HuH-7.5 (cell line): ENCODE measurements at regions not wholly inside any gene's neighbourhood (a gene's known extent, or its start where the extent isn't known, plus 50 kb on each side); places are given as distances from the start of the nearest gene placed in this dataset.

Experiments used
- DNase-seq: peaks from one replicate; pipeline ENCODE4 v3.0.0; 2011; ENCODE audit warnings: low spot score

DNA sequence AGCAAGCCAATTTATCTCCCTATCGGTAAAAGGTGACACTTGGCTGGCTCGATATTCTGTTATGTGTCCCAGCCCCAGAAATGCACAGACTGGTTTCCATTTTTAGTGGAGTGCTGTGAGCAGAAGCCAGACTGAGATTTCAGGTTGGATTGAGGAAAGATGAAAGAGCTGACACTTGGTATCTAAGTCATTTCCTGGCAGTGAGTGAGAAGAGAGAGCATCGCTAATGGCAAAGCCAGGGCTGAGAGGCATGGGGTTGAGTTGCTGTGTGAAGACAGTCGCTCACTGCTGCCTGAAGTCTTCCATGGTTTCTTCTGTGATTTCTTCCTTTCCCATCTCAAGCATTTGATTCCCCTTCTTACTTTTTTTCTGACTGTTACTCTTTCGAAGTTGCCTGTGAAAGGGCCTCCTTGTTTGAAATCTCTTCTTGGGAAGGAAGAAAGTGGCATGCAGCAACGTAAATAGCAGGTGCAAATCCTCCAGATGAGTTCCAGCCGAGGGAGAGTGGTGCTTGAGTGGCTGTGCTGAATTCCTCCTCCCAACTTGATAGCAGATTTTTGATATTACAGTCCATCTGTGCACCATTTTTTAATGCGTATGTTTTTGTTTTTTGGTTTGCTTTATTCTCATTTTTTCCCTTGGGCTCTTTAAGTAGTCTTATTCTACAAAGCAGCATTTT is 109.2 kb upstream of the LIMCH1 start:
- no peak for DNase-seq

DNA sequence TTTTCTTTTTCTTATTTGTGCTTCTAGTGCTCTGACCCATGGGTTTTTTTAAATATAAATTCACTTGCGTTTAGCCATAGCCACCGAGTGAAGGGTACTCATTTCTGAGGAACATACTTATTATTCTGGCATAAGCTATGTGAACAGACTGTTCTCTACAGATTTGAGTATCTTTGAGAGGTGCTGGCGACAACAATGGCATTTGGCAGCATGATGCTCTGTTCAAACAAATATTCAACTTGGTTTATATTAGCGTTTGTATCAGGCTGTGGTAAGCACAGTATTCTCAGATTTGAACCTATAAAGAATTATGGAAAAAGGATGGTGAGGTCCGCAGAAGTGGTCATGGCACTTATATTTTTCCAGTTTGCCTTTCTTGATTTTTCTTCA is 108.7 kb upstream of the LIMCH1 start:
- no peak for DNase-seq

DNA sequence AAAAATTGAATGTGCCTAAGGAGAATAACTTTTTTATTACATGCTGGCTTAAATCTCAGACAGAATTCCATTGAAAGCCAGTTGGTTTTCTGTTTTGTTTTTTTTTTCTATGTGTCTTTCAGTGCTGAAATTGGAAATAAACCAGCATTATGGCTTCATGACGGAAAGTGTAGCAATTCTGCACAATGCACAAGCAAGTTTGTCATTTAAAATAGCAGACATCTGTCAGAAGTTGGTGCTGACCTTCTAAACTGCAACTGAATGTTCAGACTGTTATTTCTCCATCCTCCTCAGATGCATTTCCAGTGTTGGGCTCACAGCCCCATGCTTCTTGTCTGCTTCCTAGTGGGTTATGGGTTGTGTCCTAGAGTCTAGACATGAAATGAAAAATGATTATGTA is 107.2 kb upstream of the LIMCH1 start:
- no peak for DNase-seq

DNA sequence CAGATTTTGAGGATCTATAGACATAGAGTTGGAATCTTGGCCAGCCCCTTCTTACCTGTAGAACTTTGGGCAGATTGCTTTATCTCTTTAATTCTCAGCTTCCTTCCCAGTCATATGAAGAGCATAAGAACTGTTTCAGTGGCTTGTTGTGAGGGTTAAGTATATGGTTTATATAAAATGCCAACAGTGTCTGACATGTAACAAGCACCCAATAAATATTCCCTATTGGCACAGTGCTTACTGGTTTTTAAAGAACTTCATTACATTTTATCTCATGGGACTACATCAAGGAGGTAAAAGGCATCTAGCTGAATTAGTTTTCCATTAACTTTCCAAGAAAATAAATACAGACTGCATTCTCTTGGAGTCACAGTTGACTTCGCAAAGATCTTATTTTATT is 106.7 kb upstream of the LIMCH1 start:
- DNase-seq = no peak

DNA sequence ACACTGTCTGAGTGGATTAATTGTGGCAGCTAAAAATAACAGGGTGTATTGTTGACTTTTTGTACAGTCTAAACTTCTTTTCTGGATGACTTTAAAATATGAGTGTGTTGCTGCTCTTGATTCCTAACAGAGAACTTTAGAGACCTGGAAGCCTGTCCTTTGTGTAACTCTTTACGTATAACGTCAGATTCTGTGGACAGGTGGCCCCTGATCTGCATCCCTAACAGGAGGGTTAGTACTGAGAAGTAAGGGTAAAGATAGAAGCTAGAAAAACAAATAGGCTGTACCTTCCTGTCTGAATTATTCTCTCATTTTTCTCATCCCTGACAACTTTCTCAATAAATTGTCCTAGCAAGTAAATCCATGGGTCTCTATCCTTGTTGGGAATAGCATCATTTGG is 105.7 kb upstream of the LIMCH1 start:
- DNase-seq = no peak

DNA sequence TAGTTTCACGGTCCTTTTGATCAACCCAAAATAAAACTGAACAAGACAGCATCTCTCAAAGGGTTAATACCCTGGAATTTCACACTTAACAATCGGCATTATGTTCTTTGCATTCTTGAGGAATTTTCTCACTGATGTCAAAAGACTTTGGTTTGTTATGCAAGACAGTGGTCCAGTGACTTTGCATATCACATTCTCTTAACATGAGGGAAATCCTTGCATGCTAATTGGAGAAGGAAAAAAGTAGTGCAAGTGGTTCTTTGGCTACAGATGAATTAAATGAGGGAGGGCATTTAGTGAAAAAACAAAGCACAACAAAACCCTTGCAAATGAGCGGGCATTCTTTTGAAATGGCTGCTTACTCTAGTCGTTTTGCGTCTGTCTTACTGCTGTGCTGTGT is 105.1 kb upstream of the LIMCH1 start:
- no peak for DNase-seq

DNA sequence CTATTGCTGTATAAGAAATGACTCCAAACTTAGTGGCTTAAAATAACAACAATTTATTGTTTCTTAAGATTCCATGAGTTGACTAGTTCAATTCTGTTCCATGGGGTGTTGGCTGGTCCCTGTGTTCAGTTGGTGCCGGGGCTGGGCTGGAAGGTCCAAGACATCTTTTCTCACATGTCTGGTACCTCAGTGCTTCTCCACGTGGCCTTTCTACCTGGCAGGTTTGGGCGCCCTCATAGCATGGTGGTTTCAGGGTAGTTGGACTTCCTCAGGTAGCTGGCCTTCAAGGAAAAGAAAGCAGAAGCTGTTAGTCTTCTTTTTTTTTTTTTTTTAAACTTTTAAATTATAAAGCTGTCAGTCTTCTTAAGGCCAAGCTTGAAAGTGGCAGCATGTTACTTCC is 104.6 kb upstream of the LIMCH1 start:
- no peak for DNase-seq

DNA sequence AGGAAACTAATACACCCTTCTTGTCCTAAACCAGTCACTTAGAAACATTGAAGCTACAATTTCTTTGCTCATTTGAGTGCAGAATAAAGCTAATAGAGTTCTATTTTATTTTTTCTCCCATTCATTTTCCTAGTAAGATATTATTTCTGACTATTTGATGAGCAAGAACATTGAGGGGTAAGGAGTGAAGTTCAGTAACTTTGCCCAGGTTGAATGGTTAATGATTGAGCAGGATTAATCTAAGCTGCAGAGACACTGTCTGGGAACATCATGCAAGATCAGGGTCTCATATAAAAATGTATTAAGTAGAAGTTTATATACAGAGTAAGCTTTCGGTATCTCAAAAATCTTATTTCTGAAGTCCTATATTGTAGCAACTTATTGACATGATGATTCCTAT is 102.4 kb upstream of the LIMCH1 start:
- no peak for DNase-seq

DNA sequence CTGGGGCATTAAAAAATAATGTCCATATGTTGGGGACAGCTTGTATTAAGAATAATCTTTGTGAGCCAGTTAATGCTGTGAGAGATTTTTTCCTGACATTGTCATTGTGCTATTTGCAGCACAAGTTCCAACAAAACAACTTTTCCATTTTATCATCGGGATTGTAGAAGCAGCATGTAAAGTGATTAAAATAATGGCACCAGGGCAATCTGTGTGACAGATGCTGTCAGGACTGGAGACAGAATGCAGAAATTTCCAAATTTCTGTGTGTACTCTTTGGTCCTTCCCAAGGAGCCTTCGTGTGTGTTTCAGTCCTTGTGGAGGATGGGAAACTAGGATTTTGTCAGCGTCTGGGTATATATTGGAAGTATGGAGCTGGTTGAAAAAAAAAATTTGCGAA is 101.5 kb upstream of the LIMCH1 start:
- no peak for DNase-seq

DNA sequence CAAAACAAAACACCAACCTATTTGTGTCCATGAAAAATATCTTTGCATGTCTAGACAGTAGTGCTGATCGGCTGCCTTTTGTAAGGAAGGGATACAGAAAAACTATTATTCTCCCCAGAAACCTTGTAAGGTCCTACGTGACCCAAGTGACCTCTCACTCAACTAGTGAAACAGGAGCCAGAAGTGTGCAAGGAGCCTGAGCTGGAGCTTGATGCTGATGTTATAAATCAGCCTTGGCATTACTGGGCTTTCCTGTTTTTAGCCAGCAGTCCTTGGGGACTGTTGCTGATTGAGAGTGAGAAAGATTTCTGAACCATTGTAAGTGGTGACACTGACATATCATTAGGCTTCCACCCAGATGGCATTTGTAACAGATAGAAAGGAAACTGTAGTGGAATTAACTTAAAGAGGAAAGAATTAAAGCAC is 100.8 kb upstream of the LIMCH1 start:
- DNase-seq = no peak

DNA sequence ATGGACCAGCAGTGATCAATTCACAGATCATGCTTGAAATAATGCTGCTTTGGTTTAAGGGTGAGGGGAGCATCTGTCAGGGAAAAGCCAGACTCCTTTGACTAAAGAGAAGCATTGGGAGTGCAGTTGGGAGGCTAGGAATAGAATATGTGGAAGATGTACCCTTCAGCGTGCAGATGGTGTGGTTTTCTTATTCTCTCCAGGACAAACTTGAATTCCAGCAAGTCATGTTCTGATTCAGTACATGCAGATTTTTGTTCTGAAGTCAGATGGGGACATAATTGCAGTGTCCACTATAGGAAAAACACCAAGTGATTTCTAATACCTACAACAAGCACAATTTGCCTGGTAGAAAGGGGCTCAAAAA is 99.0 kb upstream of the LIMCH1 start:
- no peak for DNase-seq

DNA sequence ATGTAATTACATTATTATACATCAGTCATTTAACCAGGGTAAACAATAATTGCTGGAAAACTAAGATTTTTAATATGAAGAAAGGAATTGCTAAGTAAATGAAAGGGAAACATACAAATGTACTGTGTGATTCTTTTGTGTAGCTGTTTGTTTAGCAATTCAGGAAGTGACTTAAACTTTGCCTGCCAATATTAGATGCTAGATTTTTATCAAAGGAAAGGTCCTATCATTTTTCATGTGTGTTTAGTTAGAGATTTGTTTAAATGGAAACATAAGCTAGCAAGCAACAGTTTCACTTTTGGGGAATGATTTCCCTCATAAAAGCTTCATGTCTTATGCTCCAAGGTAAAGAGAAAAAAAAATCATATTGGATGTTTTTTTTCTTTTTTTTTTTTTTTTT is 95.1 kb upstream of the LIMCH1 start:
- DNase-seq = no peak

DNA sequence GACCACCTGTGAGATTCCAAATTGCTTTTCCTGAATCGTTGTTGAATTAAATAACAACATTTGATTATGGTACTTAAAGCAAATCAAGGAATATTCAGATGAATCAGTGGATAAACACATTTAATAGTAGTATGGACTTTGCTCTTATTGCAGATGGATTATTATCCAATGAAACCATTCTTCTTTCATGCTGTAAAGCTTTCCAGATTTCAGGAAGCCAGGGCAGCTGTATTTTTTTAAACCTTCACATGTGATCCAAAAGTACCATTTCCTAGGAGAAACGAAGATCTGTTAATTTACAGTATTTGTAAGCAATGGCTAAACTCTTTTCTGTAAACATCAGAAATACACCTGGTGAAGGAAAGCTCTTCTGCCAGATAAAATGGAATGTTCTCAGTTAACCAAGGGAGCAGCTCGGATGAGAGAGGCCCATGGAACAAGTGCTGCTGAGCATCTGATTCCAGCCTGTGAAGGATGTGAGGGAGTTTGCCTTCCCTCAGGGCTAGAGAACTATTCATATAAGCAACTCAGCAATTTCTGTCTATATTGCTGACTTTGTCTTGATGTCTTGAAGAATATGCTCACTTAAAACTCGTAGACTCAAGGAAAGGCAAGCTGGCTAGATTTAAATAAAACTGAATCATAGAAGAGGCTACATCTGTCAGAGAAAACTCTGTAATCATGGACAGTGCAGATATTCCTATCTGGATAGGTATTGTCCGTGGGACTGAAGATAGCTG is 94.4 kb upstream of the LIMCH1 start:
- no peak for DNase-seq

DNA sequence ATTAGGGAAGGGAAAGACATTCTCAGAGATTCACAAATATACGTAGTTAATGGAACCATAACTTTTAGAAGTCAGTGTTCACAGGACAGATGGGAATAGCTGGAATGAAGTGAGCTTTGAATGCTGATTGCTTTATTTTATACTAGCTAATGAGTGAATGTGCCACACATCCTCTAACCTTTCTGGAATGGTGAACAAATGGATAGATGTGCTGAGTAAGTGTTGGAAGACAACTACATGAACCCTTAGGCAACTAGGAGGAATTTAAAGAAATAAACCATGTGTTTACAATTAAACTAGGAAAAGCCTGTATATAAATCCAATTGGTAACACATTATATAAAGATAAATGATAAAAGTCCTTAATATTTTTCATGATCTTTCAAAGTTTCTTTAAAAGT is 91.6 kb upstream of the LIMCH1 start:
- DNase-seq = no peak

DNA sequence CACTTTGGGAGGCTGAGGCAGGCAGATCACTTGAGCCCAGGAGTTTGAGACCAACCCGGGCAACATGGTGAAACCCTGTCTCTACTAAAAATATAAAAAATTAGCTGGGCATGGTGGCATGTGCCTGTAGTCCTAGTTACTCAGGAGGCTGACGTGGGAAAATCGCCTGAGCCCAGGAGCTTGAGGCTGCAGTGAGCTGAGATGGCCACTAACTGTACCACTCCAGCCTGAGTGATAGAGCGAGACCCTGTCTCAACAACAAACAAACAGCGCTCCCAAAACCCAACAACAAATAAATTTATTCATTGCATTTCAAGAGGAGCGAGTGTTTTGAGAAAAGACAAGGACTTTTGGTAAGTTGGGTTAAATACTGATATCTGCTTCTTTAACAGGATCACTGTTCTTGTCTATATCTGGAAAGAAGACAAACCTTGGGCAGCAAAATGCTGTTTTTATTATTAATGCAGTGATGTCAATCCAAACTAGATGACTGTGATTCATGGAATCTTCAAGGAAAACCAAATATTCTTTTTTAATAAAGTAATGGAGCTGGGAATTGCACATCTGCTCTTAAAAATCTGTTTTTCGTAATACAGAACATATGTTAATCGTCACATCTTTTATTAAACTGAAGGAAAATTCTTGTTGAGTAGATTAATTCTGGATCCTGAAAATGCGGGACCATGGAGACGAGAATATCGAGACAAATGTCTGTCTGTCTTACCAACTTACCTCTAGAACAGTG is 90.8 kb upstream of the LIMCH1 start:
- DNase-seq = no peak

DNA sequence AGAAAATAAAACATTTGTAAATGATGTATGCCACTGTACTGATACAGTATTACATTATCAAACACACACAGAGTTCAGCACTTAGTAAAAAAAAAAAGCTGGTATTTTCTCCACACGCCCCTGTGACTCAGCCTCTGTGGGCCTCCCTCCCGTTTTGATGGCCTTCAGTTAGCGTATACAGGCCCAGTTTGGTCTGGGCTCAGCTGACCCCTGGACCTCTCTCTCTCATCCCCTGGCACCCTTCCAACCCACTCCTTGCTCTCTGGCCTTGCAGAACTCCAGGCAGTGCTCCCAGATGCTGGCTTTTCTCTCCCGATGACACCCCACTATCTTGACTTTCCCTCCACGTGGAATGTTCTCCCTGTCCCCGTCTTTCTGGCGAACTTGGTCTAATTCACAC is 89.0 kb upstream of the LIMCH1 start:
- no peak for DNase-seq

DNA sequence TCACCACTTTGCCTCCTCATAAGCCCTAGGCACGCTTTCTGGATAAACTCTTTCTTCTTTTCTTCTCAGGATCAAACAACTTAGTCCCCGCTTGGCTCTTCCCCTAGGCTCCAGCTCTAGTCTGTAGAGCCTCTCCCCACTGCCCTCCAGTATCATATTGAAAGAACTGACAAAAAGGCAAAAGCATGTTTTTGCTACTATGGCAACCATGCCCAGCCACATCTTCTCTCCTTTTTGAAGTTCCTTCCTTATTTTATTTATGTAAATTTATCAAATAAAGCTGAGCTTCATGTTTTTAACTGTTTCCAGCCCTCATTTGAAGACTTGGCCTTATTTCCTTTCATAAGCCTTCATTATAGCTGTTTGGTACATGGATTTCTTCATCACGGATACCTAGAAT is 86.0 kb upstream of the LIMCH1 start:
- no peak for DNase-seq

DNA sequence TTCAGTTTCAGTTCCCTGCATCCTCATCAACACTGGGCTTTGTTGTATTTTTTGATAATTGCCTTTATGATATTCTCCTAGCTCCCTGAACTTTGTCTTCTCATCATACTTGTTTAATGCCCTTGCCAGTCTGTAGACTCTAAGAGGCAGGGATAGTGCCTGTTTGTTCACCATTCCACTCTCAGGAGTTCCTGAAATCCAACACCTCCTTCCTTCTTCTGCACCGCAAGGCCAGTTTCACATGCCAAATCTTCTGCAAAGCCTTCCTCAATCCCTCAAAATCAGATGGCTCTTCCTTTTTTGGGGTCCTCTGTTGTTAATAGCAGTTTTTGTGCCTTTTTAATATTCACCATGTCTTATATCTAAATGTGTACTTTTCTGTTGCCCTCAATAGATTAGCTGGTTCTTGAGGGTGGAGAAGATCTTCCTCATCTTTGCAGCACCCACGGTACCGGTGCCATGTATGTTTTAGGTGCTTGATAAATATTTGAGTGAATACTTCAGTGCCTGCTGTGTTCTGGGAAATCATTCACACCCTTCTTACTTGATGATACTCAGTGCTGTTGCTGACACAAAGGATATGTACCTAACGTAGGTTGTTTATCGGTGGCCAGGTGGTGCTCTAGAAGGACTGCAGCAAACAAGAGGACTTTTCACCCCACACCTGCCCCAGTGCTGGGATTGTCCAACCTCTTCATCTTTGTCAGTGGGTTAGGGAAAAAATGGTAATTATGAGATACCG is 85.3 kb upstream of the LIMCH1 start:
- no peak for DNase-seq

DNA sequence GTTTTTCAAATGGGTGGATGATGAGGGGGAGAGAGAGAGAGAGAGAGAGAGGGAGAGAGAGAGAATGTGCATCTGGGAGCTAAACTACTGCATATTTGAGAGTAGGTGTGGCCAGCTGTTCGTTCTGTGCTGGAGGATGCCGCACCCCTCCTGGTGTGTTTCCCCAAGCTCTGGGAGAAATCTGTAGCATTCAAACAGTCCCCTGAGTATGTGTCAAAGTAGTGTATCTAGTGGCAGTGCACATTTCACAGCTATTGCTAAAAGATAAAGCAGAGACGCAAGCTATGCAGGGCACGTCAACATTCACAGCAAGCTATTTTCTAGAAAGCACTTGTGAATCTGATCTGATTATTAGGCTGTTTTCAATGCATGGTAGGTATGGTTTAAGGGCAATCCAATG is 83.5 kb upstream of the LIMCH1 start:
- no peak for DNase-seq

DNA sequence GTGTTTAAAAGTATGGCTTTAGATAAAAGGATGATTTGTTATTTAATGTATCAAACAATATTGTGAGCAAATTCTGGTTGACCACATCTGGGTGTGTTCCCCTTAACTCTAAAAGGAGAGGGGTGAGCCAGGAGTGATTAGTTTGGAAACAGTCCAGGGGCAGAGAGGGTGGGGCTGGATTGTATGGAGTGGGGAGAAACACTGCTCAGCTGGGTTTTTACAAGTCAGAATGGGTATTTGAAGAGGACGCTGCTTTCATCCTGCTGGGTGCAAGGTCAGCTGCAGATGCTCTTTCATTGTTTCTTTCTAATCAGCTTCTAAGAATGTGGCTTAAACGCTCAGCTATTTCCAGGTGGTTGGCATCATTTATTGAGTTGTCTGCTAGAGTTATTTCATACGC is 82.8 kb upstream of the LIMCH1 start:
- DNase-seq = no peak

DNA sequence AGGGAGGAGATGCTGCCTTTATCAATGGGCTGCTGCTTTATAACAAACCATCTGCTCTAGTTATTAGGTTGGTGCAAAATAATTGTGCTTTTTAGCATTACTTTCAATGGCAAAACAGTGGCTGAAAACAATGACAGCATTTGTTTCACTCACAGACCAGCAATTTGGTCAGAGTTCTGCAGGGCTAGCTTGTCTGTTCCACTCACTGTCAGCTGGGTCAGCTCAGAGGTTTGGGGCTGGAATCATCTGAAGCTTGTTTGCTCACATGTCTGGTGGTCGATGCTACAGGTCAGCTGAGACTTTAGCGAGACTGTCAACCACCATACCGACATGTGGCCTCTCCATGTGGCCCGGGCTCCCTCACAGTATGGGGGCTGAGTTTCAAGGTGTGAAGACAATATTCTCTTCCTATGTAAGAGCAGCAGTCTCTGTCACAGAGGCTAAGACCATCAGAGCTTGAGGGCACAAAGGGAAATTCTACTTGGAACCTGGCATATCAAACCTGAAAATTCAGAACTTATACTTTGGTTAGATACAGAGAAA is 81.3 kb upstream of the LIMCH1 start:
- DNase-seq = no peak

DNA sequence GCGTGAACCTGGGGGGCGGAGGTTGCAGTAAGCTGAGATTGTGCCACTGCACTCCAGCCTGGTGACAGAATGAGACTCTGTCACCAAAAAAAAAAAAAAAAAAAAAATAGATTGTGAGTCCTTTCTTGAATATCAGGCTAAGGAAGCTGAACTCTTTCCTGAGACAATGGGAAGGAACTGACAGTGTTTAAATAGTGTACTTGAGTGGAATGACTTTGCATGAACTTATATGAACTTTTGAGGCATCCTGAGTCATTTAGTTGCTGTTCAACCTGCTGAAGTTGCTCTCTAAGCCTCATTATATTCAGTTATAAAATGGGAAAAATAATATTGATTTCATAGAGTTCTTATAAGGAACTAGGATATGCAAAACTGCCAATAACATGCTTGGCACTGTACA is 79.3 kb upstream of the LIMCH1 start:
- no peak for DNase-seq

DNA sequence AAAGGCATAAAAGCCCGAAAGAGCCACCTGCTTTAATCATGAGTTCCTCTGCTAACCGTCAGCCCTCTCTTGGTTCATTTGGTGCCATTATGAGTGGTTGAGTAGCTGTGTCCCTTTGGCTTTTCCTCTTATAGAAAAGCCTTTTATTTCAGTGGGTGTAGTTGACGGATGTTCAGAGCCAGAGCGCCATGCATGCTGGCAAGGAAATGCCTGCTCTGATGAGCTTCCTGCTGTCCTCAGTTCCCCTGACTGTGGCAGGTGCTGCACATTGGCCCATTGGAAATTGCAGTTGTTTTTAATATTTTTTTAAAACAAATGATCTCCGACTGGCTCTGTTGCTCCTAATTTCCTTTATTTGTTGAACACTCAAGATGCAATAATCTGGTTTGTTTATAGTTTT is 77.3 kb upstream of the LIMCH1 start:
- DNase-seq = no peak
